ENCODE measurements at regions not wholly inside any gene's neighbourhood (a gene's known extent, or its start where the extent isn't known, plus 50 kb on each side); places are given as distances from the start of the nearest gene placed in this dataset.

DNA sequence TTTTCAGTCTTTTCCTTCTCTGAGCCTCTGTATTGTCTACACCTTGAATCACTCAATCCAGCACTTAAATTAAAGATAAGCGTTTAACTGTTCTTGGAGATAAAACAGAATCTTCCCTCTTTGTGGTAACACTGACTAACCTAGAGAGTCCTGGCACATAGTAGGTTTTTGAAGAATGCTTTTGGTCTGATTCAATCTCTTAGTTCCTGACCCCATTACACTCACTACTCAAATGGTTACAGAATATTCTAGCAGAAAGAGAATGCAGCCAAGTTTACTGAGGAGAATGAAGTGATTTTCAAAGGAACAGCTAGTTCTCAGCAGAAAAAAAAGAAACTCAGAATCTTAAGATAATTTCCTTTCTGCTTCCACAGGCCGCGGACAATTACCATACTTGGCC lies 309.2 kb upstream of the PRMT6 start:
- no peak for DNase-seq

GRCh38 chr1:106747791-106748190 lies 308.7 kb upstream of the PRMT6 start:
- DNase-seq = no peak

- no peak for DNase-seq
Observed at GRCh38 chr1:106748606-106749005, 307.9 kb upstream of the PRMT6 start.

GRCh38 chr1:106749491-106749890 lies 307.0 kb upstream of the PRMT6 start:
- DNase-seq = no peak

GRCh38 chr1:106749906-106750305 lies 306.6 kb upstream of the PRMT6 start:
- no peak for DNase-seq

DNA sequence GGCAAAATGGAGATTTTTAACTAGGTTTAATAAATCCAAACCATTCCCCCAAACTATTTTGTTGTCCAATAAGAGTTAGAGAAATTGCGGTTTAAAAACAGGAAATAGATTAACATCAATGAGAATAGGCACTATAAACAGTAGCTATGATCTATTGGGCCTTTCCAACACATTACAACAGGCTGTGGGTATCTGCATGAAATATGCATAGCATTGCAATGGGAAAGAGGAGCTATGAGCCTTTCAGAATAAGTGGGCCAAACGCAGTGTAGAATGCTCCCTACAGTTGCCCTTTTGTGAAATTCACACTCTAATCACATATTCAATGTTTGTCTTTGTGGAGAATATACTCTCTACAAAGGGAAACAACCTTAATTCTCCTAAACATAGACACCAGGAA lies 305.5 kb upstream of the PRMT6 start:
- no peak for DNase-seq

- no peak for DNase-seq
Observed at GRCh38 chr1:106753066-106753465, 303.4 kb upstream of the PRMT6 start.

DNA sequence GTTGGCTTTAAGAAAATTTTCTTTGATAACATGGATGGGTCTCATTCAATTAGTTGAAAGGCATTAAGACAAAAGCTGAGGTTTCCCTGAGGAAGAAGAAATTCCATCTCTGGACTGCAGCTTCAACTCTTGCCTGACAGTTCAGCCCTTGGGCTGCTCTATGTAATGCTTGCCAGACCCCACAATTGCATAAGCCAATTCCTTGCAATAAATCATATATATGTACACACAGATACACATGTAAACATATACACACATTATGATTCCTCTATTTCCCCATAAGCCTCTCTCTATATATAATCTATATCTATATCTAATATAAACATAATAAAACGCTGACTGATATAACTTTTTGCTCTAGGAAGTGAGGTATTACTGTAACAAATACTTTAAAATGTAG lies 301.5 kb upstream of the PRMT6 start:
- DNase-seq = no peak

DNA sequence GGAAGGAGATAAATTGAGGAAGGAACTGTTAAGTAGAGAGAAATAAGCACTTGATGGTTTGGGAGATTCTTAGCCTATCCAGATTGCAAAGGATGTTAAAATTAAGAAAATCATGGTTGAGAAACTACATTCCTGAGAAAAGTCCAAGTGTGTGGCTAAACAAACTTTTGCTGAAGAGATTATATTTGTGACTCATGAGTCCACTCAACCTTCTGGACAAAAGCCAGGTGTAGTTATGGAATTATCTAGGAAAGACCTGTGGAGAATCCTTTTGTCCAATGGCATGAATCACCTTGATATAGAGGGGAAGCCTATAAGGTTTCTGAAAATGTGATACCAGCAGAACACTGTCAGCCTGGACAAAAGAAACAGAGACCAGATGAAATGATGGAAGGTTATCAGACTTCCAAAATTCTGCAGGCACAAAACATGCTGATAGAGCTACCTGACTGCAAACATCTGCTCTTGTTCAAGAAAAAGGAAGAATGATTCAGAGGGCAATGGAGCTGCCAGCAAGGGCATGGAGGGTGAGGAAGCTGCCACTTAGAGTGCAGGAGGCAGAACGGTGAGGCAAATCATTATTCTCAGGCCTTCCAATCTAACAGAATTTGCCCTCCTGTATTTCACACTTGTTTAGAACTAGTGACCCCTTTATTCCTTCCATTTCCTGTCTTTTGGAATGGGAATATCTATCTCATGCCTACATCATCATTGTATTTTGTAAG lies 300.6 kb upstream of the PRMT6 start:
- DNase-seq = peak; percentile 81

DNA sequence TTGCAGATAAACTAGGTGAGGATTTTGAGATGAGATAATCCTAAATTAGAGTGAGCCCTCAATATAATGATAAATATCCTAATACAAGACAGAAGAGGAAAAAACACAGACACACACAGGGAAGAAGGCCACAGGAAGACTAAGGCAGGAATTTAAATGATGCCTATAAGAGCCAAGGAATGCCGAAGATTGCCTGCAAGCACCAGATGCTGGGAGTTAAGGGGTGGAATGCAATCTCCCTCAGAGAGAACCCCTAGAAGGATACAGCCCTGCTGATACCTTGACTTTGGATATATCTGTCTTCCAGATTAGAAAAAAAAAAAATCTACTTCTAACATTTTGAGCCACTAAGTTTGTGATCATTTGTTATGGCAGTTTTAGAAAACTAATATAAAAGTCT lies 299.7 kb upstream of the PRMT6 start:
- no peak for DNase-seq

DNA sequence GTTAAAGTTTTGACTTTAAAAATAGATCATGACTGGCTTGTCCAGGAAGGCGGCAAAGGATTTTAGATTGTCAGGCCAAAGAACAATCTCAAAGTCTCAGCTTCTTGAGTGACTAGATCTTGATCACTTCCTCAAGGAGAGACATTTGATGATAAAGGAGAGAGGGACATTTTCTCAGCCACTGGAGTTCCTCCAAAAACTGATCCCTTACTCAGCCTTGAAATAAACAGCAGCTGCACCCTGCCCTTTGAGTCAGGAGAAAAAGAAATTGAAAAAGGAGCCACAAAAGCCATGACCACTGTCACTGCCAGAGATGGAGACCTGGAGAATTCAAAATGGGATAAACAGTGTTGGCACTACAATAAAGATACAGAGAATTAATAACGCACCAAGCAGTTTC lies 288.4 kb upstream of the PRMT6 start:
- no peak for DNase-seq

DNA sequence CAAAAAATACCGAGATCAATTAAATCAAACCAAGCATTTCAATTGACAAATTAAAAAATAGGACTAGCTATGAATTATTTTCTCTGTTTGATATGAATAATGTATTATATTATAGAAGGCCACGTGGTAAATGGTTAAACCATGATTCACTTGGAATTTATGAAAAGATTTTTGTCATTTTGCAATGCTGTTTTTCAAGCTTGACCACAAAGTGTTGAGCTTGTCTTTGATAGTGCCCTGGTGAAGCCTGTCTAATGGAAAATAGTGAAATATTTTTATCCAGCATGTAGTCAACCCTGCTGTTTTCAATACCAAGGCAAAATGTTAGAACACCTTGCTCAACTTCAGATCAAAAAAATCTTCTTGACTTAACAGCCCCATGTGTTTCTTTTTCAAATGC lies 288.0 kb upstream of the PRMT6 start:
- peak; percentile 47 for DNase-seq

DNA sequence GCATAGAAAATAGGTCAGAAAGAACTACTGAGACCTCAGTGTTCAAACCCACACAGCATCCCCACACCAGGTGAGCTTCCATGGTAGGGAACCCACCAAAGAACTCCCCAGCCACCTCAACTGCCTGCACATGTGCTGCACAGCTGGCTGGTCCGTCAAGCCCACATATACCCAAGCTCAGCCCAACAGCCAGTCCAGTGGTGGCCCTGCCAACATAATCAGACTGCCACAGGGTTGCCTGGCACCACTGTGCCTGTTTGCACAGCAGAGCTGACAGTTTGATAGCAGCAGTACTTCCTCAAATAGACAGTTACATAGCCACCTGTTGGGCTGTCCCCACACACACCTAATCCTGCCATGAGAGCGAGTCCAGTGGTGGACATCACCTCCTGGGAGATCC lies 283.3 kb upstream of the PRMT6 start:
- DNase-seq = no peak

DNA sequence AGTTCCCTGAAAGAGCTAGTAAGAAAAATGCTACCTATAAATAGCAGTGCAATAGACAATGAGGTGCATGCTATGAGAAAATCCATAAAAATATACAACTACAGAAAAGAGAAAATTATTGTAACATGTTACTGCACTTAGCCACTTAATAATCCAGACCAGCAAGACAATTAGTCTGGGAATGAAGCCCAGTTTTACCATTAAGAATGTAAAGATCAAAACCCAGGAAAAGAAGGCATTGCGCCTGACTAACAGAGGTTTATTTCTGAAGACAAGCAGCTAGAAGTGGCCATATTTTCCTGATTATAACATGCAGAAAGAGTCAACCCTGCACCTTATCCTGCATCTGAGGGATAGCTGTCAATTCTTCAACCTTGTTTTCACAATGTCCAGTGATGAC lies 276.4 kb upstream of the PRMT6 start:
- no peak for DNase-seq

DNA sequence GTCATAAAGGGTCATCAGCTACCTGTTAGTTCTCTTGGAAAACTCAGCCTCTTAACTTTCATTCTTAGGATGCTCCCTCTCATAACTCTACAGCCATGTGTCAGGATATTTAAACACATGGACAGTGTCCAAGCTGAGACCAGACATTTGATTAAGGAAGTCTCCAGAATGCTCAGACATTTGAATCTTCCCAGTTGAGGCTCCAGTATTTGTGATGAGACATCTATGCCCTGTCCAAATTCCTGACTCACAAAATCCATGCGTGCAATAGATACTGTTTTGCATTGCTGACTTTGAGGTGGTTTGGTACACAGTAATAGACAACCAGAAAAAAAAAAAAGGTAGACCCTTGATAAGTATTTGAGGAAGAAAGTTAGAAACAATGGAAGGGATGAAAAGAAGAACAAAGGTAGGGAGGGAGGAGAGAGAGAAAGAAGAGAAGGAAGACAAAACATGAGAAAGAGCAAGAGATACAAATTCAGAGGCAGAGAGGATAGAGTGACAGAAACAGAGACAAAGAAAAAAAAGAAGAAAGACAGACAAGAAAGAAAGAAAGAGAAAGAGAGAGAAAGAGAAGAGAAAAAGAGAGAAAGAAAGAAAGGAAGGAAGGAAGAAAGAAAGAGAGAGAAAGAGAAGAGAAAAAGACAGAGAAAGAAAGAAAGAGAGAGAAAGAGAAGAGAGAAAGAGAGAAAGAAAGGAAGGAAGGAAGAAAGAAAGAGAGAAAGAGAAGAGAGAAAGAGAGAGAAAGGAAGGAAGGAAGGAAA lies 275.5 kb upstream of the PRMT6 start:
- DNase-seq = no peak

DNA sequence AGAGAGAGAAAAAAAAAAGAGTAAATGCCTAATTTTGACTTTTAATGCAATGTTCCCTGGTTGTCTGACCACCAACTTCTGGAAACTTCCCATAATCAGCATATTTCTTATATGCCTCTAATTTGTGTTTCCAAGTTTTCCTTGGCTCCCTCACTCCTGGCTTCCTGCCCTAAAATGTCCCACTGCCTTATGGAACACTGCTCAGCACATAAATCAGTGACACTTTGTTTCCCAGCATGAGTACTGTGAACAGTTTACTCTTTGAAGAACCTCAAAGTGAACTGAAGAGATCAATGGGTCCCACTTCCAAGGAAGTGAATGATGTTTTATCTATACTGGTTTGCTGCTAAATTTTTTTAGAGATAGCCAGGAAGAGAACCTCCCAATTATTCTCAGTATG lies 271.3 kb upstream of the PRMT6 start:
- no peak for DNase-seq

GRCh38 chr1:106787520-106787919 lies 269.0 kb upstream of the PRMT6 start:
- DNase-seq = no peak

GRCh38 chr1:106789686-106790085 lies 266.8 kb upstream of the PRMT6 start:
- DNase-seq = no peak

DNA sequence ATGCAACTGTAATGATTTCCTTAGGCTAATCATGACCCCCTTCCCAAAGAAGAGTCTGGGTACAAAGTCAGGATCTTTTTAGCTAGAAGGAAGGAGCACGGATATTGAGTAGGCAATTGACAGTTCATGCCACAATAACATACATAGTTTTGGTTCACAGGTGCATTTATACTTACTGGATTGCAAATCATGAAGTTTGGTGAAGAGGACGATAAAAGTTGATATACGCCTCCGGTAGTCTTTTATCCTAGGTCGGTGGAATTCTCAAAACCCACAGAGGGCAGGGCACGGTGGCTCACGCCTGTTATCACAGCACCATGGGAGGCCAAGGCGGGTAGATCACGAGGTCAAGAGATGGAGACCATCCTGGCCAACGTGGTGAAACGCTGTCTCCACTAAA lies 265.4 kb upstream of the PRMT6 start:
- DNase-seq = no peak

GRCh38 chr1:106793651-106794050 lies 262.8 kb upstream of the PRMT6 start:
- DNase-seq = no peak

- DNase-seq = peak; percentile 22
Observed at GRCh38 chr1:106798991-106799390, 257.5 kb upstream of the PRMT6 start.

DNA sequence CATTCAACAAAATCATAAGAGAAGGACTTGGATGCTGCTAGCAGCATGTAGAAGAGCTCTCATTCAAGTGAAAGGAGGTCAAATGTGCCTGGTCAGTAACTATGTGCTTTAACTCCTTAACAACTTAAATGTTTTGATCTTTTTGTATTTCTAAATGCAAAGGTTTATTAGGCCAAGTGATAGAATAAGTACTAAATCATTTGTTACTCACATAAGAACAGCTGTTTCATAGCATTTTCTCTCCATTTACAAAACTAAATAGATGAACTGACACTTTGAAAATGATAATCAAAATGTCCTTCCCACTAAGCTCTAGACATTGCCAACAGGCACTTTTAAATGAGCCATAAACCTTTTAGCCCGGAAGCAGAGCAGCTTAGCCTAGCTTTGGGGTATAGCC lies 254.3 kb upstream of the PRMT6 start:
- no peak for DNase-seq

DNA sequence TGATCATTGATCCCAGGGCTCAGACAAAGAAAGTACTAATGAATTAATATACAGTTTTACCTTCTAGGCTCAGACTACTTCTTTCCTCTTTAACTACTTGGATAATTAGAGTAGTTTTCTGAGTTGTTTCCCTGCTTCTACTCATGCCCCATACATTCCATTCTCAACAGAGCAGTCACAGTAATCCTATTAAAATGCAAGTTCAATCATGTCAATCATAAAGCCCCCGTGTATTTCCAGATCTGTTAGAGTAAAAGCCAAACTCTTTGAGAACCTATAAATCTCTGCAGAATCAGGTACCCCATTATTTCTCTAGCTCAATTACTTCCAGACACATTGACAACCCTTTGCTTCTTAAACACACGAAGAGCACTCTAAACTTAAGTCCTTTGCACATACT lies 242.1 kb upstream of the PRMT6 start:
- no peak for DNase-seq

GRCh38 chr1:106817575-106817974 lies 238.9 kb upstream of the PRMT6 start:
- DNase-seq = no peak

- DNase-seq = no peak
Observed at GRCh38 chr1:106831511-106831910, 225.0 kb upstream of the PRMT6 start.

Data from NCI-H226 (cell line).